ENCODE measurements at regions not wholly inside any gene's neighbourhood (a gene's known extent, or its start where the extent isn't known, plus 50 kb on each side); places are given as distances from the start of the nearest gene placed in this dataset.

DNA sequence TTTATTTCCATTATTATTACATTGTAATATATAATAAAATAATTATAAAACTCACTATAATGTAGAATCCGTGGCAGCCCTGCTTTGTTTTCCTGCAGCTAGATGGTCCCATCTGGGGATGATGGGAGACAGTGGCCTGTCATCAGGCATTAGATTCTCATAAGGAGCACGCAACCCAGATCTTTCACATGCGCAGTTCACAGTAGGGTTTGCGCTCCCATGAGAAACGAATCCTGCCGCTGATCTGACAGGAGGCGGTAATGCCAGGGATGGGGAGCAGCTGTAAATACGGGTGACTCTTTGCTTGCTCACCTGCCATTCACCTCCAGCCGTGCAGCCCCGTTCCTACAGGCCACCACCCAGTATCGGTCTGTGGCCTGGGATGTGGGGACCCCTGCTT, 1879.3 kb upstream of the WWC1 start:
- no peak for TF ChIP-seq POLR2A (IDR thresholded peaks at IDR 0.05; ENCODE audit: low read length)
- no peak for TF ChIP-seq GATA1 (IDR thresholded peaks at IDR 0.05; ENCODE audit: low read depth, low read length)
